GM21381 (cell line): ENCODE measurements at regions not wholly inside any gene's neighbourhood (a gene's known extent, or its start where the extent isn't known, plus 50 kb on each side); places are given as distances from the start of the nearest gene placed in this dataset.
"Not testable (repeated sequence)": the region's sequence is repeated elsewhere in the genome, so short reads cannot be mapped to it uniquely, and the experiment has no call there.

Experiments
- ATAC-seq: cut with Tn5 transposase; IDR thresholded peaks from one replicate; pipeline ENCODE4 v1.9.1; 2021; ENCODE audit warnings: mild to moderate bottlenecking, moderate library complexity; ENCODE audit not compliant: unreplicated experiment

DNA sequence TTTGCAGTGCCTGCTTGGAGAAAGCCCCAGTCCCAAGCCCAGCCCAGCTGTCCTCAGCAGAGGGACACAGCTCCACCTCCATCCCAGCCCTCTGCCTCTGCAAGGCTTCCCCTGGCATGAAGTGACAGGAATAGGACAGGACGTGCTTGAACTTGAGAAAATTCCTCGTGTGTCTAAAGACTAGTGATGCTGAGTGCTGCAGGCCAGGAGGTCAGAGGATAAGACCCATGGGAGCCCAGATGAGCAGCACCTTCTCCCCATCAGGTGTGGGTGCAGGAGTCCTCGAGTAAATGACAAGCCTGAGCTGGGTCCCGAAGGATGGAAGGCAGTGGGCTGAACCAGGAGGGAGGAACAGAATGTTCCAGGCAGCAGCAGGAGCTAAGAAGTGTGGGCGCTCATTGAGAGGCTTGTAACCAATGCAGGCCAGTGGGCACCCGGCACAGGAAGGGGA lies 67.8 kb upstream of the UXS1 start:
- ATAC-seq = no peak

- not testable (repeated sequence) for ATAC-seq
Measured at GRCh38 chr2:106258859-106259258, 64.8 kb upstream of the UXS1 start.

DNA sequence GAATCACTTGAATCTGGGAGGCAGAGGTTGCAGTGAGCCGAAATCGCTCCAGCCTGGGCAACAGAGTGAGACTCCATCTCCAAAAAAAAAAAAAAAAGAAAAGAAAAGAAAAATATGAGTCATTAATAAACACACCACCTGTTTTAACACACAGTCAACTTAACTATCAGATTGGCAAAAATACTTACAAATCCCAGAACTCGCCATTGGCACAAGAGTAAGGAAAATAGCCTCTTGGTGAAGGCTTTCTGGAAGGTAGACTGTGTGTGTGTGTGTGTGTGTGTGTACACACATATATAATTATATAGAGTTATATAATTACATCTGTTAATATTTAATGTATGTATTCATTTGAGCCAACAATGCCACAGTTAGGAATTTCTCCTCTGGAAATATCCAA lies 63.7 kb upstream of the UXS1 start:
- ATAC-seq = no peak

- ATAC-seq = no peak
Measured at GRCh38 chr2:106257135-106257534, 63.0 kb upstream of the UXS1 start.

GRCh38 chr2:106249157-106249828 lies 55.2 kb upstream of the UXS1 start:
- ATAC-seq = not testable (repeated sequence)

DNA sequence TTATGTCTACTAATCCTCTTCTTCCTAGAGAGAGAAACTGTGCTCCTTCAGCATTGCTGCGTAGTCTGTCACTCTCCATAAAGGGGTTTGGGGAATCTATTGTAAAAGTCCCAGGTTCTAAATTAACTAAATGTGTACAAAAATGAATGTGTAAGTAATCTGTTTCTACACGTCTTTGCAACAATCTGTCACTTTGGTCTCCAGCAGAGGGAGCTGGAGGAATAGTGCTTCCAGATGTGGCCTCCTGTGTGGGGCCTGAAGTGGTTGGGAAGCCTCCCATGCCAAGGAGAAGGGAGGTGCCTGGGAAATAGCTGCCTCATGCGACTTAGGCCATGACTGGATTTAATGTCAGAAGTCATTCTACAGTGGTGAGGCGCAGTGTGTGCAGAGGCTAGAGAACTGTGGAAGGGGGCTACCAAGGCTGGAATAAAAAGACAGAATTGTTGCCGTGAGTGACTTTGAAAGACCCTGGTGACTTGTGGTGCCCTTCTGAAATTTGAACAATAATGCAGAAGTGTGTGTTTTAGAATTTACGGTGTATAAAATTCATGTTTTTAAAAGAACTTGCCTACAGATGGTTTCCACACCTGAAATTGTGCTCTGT lies 54.5 kb upstream of the UXS1 start:
- ATAC-seq = not testable (repeated sequence)
